Mesothelial cell of epicardium (in vitro differentiated cells): ENCODE measurements at regions not wholly inside any gene's neighbourhood (a gene's known extent, or its start where the extent isn't known, plus 50 kb on each side); places are given as distances from the start of the nearest gene placed in this dataset.

Experiments
- DNase-seq, 2 experiments: peaks; one replicate each; pipeline ENCODE4 v3.0.0; 2021; ENCODE audit warnings: low spot score in 2 of 2; ENCODE audit not compliant: unreplicated experiment in 2 of 2
- H3K27ac Mint-ChIP-seq: 2 replicates; pipeline ENCODE4 v1.8.0; 2021; ENCODE audit warnings: mixed read lengths
- H3K27me3 Mint-ChIP-seq: 2 replicates; pipeline ENCODE4 v1.8.0; 2021; ENCODE audit warnings: low read depth, mixed read lengths
- H3K36me3 Mint-ChIP-seq: 2 replicates; pipeline ENCODE4 v1.8.0; 2021; ENCODE audit warnings: mixed read lengths
- H3K4me1 Mint-ChIP-seq: 2 replicates; pipeline ENCODE4 v1.8.0; 2021; ENCODE audit warnings: mixed read lengths
- H3K4me3 Mint-ChIP-seq: 2 replicates; pipeline ENCODE4 v1.8.0; 2021; ENCODE audit warnings: mild to moderate bottlenecking, moderate library complexity, mixed read lengths
- H3K9me3 Mint-ChIP-seq: 2 replicates; pipeline ENCODE4 v1.8.0; 2021; ENCODE audit warnings: mixed read lengths
- CTCF ChIP-seq: fragments of 200-600 bp; sonication (generic); IDR thresholded peaks from one replicate; pipeline ENCODE4 v1.5.0; 2021; ENCODE audit warnings: antibody characterized with exemption; ENCODE audit not compliant: unreplicated experiment

- Mint-ChIP-seq H3K4me3 (no peak overlapping the region), H3K36me3 (no peaks in the 10 kb centered on the region), H3K4me1 (peaks cover 16% of the 10 kb centered on the region), H3K27me3 (no peaks in the 10 kb centered on the region), H3K9me3 (no peaks in the 10 kb centered on the region), H3K27ac (no peak overlapping the region)
- DNase-seq = no peak
- TF ChIP-seq CTCF = no peak
These were observed 131.2 kb downstream of the IRS2 start for GRCh38 chr13:109655206-109655600.

GRCh38 chr13:109654341-109655205, 131.8 kb downstream of the IRS2 start:
- H3K27me3 Mint-ChIP-seq = no peaks in the 10 kb centered on the region
- H3K9me3 Mint-ChIP-seq = no peaks in the 10 kb centered on the region
- no peak for TF ChIP-seq CTCF
- no peak overlapping the region for H3K27ac Mint-ChIP-seq
- H3K4me3 Mint-ChIP-seq = no peak overlapping the region
- H3K36me3 Mint-ChIP-seq = no peaks in the 10 kb centered on the region
- peaks cover 16% of the 10 kb centered on the region for H3K4me1 Mint-ChIP-seq
- no peak for DNase-seq

- H3K4me1 Mint-ChIP-seq = peaks cover 15% of the 10 kb centered on the region
- no peak overlapping the region for H3K27ac Mint-ChIP-seq
- H3K27me3 Mint-ChIP-seq = no peaks in the 10 kb centered on the region
- no peaks in the 10 kb centered on the region for H3K9me3 Mint-ChIP-seq
- no peaks in the 10 kb centered on the region for H3K36me3 Mint-ChIP-seq
- no peak for TF ChIP-seq CTCF
- H3K4me3 Mint-ChIP-seq = no peak overlapping the region
- no peak for DNase-seq
These were observed 133.9 kb downstream of the IRS2 start for GRCh38 chr13:109652531-109652930.

- TF ChIP-seq CTCF = no peak
- DNase-seq = no peak
- H3K36me3 Mint-ChIP-seq = no peaks in the 10 kb centered on the region
- peaks cover 17% of the 10 kb centered on the region for H3K4me1 Mint-ChIP-seq
- H3K9me3 Mint-ChIP-seq = no peaks in the 10 kb centered on the region
- no peak overlapping the region for H3K27ac Mint-ChIP-seq
- H3K27me3 Mint-ChIP-seq = no peaks in the 10 kb centered on the region
- no peak overlapping the region for H3K4me3 Mint-ChIP-seq
These were observed 134.5 kb downstream of the IRS2 start for GRCh38 chr13:109651854-109652253.

GRCh38 chr13:109651311-109651710, 135.1 kb downstream of the IRS2 start:
- DNase-seq = no peak
- Mint-ChIP-seq H3K9me3 (no peaks in the 10 kb centered on the region), H3K27me3 (no peaks in the 10 kb centered on the region), H3K4me1 (peaks cover 17% of the 10 kb centered on the region), H3K36me3 (no peaks in the 10 kb centered on the region), H3K27ac (no peak overlapping the region), H3K4me3 (no peak overlapping the region)
- no peak for TF ChIP-seq CTCF
